NT2/D1 (cell line): ENCODE measurements at regions not wholly inside any gene's neighbourhood (a gene's known extent, or its start where the extent isn't known, plus 50 kb on each side); places are given as distances from the start of the nearest gene placed in this dataset.

ENCODE experiments used
- DNase-seq: peaks from one replicate; pipeline ENCODE4 v3.0.0-alpha.2; 2011; ENCODE audit warnings: low read depth, low spot score
- H3K27me3 ChIP-seq: 2 replicates; pipeline ENCODE4 v1.6.0; 2011; ENCODE audit warnings: mild to moderate bottlenecking; ENCODE audit not compliant: insufficient read length, insufficient read depth
- H3K36me3 ChIP-seq: 2 replicates; pipeline ENCODE4 v1.6.1; 2011; ENCODE audit warnings: mild to moderate bottlenecking, low read length, mixed read lengths; ENCODE audit not compliant: insufficient read depth, insufficient read length
- H3K4me1 ChIP-seq: 2 replicates; pipeline ENCODE4 v1.5.1; 2011; ENCODE audit not compliant: insufficient read depth, insufficient read length
- H3K4me3 ChIP-seq: 2 replicates; pipeline ENCODE4 v1.5.1; 2011; ENCODE audit warnings: low read depth; ENCODE audit not compliant: insufficient read length
- H3K9ac ChIP-seq: 2 replicates; pipeline ENCODE4 v1.6.0; 2011; ENCODE audit warnings: low read depth; ENCODE audit not compliant: insufficient read length
- H3K9me3 ChIP-seq: 2 replicates; pipeline ENCODE4 v1.5.1; 2011; ENCODE audit warnings: mild to moderate bottlenecking, low read length; ENCODE audit not compliant: insufficient read depth
- SUZ12 ChIP-seq: IDR thresholded peaks from 2 replicates; pipeline ENCODE4 v1.6.1; 2011; ENCODE audit not compliant: insufficient read length, insufficient read depth; ENCODE audit errors: extremely low read depth
- YY1 ChIP-seq: IDR thresholded peaks from 2 replicates; pipeline ENCODE4 v1.6.1; 2011; ENCODE audit not compliant: insufficient read length, insufficient read depth
- ZNF274 ChIP-seq: IDR thresholded peaks from 2 replicates; pipeline ENCODE4 v1.6.1; 2011; ENCODE audit warnings: mild to moderate bottlenecking, low read depth, low read length

DNA sequence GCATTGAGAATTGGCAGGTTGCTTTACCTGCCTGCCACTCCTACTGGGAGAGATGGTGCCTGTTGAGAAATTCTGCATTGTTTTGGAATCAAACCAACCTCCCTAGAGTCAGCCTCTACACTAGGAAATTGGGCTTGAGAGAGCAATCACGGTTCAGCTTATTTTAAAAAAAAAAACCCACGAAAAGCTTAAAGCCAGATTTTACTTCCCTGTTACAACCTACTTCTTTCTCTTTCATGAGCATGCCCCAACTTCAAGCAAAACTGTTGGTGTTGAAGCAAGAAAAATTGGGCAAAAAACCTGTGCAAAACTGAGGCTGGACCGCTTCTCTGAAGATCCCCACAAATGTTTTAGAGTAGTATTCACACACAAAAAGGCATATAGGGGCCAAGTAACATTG, 134.6 kb upstream of the ZEB2 start:
- H3K36me3 ChIP-seq: no peaks in the 10 kb centered on the region
- H3K4me3 ChIP-seq: no peak overlapping the region
- no peaks in the 10 kb centered on the region for H3K4me1 ChIP-seq
- H3K9me3 ChIP-seq: no peaks in the 10 kb centered on the region
- no peak overlapping the region for H3K9ac ChIP-seq
- TF ChIP-seq ZNF274 (no peak), YY1 (no peak), SUZ12 (no peak)
- DNase-seq: no peak
- no peaks in the 10 kb centered on the region for H3K27me3 ChIP-seq

DNA sequence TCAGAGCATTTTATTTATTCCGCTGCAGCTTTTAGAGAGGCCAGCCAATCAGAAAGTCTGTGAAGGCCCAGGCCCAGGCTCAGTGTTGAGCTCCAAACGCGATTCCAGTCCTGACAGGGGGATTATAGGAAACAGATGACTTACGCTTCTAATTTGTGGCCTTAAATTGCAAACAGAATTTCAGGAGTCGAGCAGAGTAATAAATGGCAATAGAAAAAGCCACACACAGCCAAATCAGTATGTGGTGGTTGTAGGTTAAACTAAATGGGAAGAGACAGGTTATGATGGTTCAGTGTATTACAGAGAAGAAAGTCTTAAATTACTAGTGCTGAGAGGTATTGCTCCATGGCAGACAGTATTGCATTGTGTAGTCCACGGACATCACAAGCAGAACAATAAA, 131.0 kb upstream of the ZEB2 start:
- H3K27me3 ChIP-seq: no peaks in the 10 kb centered on the region
- H3K36me3 ChIP-seq: no peaks in the 10 kb centered on the region
- H3K9me3 ChIP-seq: no peaks in the 10 kb centered on the region
- TF ChIP-seq ZNF274: no peak
- TF ChIP-seq YY1: no peak
- TF ChIP-seq SUZ12: no peak
- no peaks in the 10 kb centered on the region for H3K4me1 ChIP-seq
- H3K9ac ChIP-seq: no peak overlapping the region
- H3K4me3 ChIP-seq: no peak overlapping the region
- no peak for DNase-seq

DNA sequence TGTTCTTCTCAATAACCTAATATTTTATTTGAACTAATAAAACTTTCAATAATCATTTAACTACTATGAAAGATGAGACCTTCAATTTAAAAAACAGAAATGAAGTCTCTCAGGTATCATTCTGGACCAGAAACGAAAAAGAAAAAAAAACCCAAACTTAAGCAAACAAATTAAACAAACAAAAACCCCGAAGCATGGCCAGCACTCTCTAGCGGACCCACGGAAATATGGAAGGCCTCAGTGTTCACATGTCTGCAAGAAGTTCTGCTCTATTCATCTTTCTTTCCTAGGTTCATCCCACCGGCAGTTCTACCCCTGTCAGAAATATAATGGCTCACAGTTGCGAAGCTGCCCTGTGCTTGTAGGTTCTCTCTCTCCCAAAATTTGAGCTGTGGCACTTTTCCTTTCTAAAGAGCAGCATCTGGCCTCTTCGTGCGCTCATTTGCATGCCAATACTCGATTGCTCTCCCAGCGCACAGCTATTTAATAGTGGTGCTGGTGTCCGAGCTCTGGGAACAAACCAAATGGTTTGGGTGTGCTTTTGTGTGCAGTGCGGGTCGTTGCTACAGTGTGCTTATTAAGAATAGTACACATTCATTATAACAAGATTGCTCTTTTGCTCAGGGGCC, 129.0 kb upstream of the ZEB2 start:
- Histone ChIP-seq H3K27me3 (no peaks in the 10 kb centered on the region), H3K9me3 (no peaks in the 10 kb centered on the region), H3K4me3 (no peak overlapping the region), H3K9ac (no peak overlapping the region), H3K4me1 (no peaks in the 10 kb centered on the region), H3K36me3 (no peaks in the 10 kb centered on the region)
- DNase-seq: no peak
- TF ChIP-seq YY1 (no peak), ZNF274 (no peak), SUZ12 (no peak)

DNA sequence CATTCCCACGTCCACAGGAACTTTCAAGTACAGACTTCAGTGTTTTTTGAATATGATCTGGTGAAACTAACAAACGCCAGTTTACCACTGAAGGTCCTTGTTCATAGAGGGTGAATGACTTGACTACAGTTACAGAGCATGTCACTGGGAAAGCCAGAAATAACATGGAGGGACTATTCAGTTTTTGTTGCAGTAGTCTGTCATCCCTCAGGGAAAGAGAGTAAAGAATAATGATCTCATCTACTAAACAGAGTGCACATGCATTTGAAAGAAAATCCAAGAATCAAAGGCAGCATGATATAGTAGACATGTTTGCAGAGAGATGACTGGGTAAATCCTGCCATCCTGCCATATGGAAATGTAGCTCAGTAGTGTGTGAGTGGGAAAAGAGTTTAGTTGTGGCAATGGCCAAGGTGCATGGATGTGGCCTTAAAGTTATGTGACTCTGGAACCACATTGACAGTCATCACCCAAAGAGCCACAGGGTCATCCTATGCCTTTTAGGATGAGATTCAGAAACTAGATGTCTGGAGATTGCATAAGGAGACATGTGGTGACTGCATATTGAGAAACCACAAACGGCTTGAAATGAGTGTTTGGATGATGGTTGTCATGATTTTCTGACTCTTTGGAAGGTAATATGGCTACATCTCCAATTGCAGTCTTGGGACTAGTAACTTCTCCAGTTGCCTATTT, 125.3 kb upstream of the ZEB2 start:
- Histone ChIP-seq H3K4me3 (no peak overlapping the region), H3K9me3 (no peaks in the 10 kb centered on the region), H3K36me3 (no peaks in the 10 kb centered on the region), H3K9ac (no peak overlapping the region), H3K27me3 (no peaks in the 10 kb centered on the region), H3K4me1 (no peaks in the 10 kb centered on the region)
- DNase-seq: no peak
- TF ChIP-seq YY1: no peak
- TF ChIP-seq SUZ12: no peak
- no peak for TF ChIP-seq ZNF274

DNA sequence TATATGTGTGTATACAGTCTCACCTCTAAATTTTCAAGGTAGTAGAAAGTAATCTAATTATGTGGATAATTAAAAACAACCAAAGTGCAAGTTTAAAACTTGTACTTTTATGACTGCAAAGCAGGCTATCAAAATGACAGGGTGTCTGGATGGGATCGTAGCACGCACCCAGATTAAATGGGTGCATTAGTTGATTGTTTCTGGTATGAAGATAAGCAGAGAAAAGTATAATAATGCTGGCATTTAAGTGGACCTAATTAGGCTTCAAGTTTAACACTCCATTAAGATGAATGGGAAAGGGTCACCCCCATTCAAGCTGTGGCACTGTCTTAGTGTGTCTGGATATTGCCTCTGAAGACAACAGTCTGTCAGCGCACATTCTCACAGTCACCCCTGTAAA, 124.6 kb upstream of the ZEB2 start:
- DNase-seq: no peak
- Histone ChIP-seq H3K9me3 (no peaks in the 10 kb centered on the region), H3K27me3 (no peaks in the 10 kb centered on the region), H3K9ac (no peak overlapping the region), H3K4me1 (no peaks in the 10 kb centered on the region), H3K36me3 (no peaks in the 10 kb centered on the region), H3K4me3 (no peak overlapping the region)
- no peak for TF ChIP-seq ZNF274
- TF ChIP-seq SUZ12: no peak
- TF ChIP-seq YY1: no peak

DNA sequence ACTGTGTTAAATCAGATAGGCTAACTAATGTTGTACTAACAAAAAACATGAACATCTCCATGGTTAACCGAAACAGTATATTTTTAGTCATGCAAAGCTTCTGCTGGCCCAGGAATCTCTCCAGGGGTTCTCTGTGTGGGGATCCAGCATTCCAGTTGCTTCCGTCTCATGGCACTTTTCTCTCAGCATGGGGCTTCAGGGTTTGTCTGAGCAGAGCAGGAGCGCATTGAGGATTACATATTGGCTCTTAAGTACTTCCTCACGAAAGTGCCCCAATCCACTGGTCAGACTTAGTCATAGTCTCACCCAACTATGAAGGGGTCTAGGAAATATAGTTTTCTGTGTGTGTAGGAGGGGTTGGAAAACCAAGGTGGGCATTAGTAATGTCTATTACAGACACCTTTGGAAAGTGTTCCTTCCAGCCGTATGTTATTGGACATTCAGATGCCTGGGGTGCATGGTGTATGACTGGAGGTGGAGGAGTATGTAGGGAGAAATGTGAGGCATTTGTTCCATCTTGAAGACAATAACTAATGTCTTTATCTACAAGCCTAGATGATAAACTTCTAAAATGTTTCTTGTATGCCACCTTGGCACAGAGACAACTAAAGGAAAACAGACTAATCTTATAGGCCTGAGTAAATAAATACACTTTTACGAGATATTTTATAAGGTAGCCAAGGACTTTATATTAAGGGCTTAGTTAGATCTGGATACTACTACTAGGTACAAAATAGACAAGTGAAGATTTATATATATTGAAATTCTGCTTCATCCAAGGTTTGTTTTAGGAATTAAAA, 123.8 kb upstream of the ZEB2 start:
- no peak for DNase-seq
- Histone ChIP-seq H3K4me1 (no peaks in the 10 kb centered on the region), H3K9ac (no peak overlapping the region), H3K9me3 (no peaks in the 10 kb centered on the region), H3K27me3 (no peaks in the 10 kb centered on the region), H3K36me3 (no peaks in the 10 kb centered on the region), H3K4me3 (no peak overlapping the region)
- TF ChIP-seq YY1 (no peak), SUZ12 (no peak), ZNF274 (no peak)

DNA sequence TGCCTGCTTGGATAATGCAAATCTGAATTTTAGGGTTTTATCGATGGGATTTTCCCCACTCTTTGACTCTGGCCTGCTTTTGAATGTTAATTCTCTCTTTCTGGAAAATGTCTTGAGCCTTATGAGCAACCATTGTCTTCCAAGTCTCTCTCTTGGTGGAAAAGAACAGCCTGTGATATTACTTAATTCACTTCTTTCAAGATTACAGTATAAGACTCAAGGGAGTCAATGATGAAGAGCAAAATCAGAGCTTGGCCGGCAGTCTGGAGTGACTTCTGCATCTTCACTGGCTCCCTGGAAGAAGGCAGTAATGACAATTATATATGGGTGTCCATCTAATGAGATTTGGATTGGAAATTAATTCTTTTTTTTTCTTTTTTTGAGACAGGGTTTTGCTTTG, 122.9 kb upstream of the ZEB2 start:
- Histone ChIP-seq H3K9me3 (no peaks in the 10 kb centered on the region), H3K36me3 (no peaks in the 10 kb centered on the region), H3K4me3 (no peak overlapping the region), H3K4me1 (no peaks in the 10 kb centered on the region), H3K27me3 (no peaks in the 10 kb centered on the region), H3K9ac (no peak overlapping the region)
- no peak for DNase-seq
- TF ChIP-seq YY1: no peak
- TF ChIP-seq ZNF274: no peak
- no peak for TF ChIP-seq SUZ12
